Activated CD8-positive, alpha-beta T cell treated with anti-CD3 and anti-CD28 coated beads for 36 hours (primary cell): ENCODE measurements at regions not wholly inside any gene's neighbourhood (a gene's known extent, or its start where the extent isn't known, plus 50 kb on each side); places are given as distances from the start of the nearest gene placed in this dataset.

Experiments
- ATAC-seq: fragments of 200-7000 bp; cut with Tn5 transposase; one replicate; pipeline ENCODE4 v1.10.0; 2021; ENCODE audit warnings: mild to moderate bottlenecking, moderate library complexity
- CTCF ChIA-PET: fragments of 350-600 bp; sonication (Branson Sonifier 250); formaldehyde crosslinking; loops from one replicate; lab custom pipeline; 2021; ENCODE audit warnings: antibody characterized with exemption; lab: Charles Lee
- POLR2A ChIA-PET: fragments of 350-600 bp; sonication (Branson Sonifier 250); formaldehyde crosslinking; loops from one replicate; lab custom pipeline; 2021; ENCODE audit warnings: antibody characterized with exemption; lab: Charles Lee
- DNase-seq: peaks from one replicate; pipeline ENCODE4 v3.0.0-alpha.2; 2020
- H3K27ac Mint-ChIP-seq: one replicate; pipeline ENCODE4 v1.8.0; 2021; ENCODE audit warnings: mild to moderate bottlenecking, mixed read lengths
- H3K27me3 Mint-ChIP-seq: one replicate; pipeline ENCODE4 v1.8.0; 2021; ENCODE audit warnings: mixed read lengths
- H3K36me3 Mint-ChIP-seq: one replicate; pipeline ENCODE4 v1.8.0; 2021; ENCODE audit warnings: low read depth, mixed read lengths
- H3K4me1 Mint-ChIP-seq: one replicate; pipeline ENCODE4 v1.8.0; 2021; ENCODE audit warnings: low read depth, mixed read lengths
- H3K4me3 Mint-ChIP-seq: one replicate; pipeline ENCODE4 v1.8.0; 2021; ENCODE audit warnings: mild to moderate bottlenecking, moderate library complexity, mixed read lengths
- H3K9me3 Mint-ChIP-seq: one replicate; pipeline ENCODE4 v1.8.0; 2021; ENCODE audit warnings: mixed read lengths
- intact Hi-C: fragments of 100-400 bp; cut with micrococcal nuclease; formaldehyde crosslinking; loops from one replicate; pipeline ENCODE4 v1.10.0; 2022
- TF ChIP-seq, protein P1 (sequence below): fragments of 200-600 bp; IDR thresholded peaks from one replicate; pipeline ENCODE4 v1.8.0; 2022; ENCODE audit warnings: antibody characterized with exemption, mild to moderate bottlenecking

DNA sequence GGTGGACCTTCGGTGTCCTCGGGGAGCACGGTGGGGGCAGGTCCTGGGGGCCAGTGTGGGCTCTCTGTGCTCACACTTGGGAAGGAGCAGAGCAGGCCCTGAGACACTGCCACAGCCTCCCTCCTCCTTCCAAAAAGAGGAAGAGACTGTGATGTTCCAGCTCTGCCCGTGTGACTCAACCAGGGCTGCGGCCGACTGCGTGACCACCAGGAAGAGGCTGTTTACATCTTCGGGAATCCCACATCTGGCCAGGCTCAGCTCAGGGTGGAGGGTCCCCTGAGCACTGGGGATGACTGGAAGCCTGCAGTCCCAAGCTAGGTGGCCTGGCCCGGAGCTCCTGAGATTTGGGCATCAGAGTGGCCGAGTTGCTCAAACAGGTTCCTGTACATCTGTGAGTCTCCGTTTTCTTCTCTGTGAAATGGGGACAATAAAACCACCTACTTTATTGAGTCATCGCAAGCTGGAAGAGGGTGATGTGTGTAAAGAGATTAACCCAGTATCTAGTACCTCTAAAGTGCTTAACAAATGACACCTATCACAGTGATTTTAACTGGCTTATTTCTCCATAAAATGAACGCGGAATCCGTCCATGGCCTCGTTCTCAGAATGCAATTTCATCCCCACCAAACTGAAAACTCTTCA lies 242.1 kb downstream of the DLL1 start:
- Mint-ChIP-seq H3K4me1 (peaks cover 4% of the 10 kb centered on the region), H3K36me3 (no peaks in the 10 kb centered on the region), H3K9me3 (no peaks in the 10 kb centered on the region), H3K27ac (no peak overlapping the region), H3K4me3 (no peak overlapping the region), H3K27me3 (no peaks in the 10 kb centered on the region)
- intact Hi-C loops = no loop called here
- ChIA-PET CTCF (no interaction called here), POLR2A (no interaction called here)
- no peak for DNase-seq
- ATAC-seq = peak; percentile 37
- TF ChIP-seq, protein P1, sequence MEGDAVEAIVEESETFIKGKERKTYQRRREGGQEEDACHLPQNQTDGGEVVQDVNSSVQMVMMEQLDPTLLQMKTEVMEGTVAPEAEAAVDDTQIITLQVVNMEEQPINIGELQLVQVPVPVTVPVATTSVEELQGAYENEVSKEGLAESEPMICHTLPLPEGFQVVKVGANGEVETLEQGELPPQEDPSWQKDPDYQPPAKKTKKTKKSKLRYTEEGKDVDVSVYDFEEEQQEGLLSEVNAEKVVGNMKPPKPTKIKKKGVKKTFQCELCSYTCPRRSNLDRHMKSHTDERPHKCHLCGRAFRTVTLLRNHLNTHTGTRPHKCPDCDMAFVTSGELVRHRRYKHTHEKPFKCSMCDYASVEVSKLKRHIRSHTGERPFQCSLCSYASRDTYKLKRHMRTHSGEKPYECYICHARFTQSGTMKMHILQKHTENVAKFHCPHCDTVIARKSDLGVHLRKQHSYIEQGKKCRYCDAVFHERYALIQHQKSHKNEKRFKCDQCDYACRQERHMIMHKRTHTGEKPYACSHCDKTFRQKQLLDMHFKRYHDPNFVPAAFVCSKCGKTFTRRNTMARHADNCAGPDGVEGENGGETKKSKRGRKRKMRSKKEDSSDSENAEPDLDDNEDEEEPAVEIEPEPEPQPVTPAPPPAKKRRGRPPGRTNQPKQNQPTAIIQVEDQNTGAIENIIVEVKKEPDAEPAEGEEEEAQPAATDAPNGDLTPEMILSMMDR = no peak

DNA sequence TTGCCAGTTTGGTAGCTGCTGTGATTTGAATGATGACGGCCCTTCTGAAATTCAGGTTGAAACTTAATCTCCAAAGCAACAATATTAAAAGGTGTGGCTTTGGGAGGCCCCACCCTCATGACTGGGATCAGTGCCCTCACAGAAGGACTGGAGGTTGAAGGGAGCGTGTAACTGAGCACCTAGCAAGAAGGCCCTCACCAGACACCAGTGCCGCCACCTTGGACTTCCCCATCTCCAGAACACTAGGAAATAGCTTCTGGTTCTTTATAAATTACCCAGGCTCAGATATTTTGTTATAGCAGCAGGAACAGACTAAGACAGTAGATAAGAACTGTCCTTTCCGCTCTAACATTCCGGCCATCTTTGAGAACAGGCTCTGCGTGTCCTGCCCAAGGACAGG lies 243.1 kb downstream of the DLL1 start:
- CTCF ChIA-PET = no interaction called here
- POLR2A ChIA-PET = no interaction called here
- intact Hi-C loops = no loop called here
- H3K4me1 Mint-ChIP-seq = peaks cover 4% of the 10 kb centered on the region
- DNase-seq = no peak
- ATAC-seq = no peak
- TF ChIP-seq, protein P1 = no peak
- H3K27ac Mint-ChIP-seq = no peak overlapping the region
- H3K36me3 Mint-ChIP-seq = no peaks in the 10 kb centered on the region
- H3K9me3 Mint-ChIP-seq = no peaks in the 10 kb centered on the region
- H3K4me3 Mint-ChIP-seq = no peak overlapping the region
- no peaks in the 10 kb centered on the region for H3K27me3 Mint-ChIP-seq

GRCh38 chr6:170046791-170047626 lies 243.9 kb downstream of the DLL1 start:
- peaks cover 4% of the 10 kb centered on the region for H3K4me1 Mint-ChIP-seq
- no peak overlapping the region for H3K27ac Mint-ChIP-seq
- no peaks in the 10 kb centered on the region for H3K9me3 Mint-ChIP-seq
- ChIA-PET CTCF (no interaction called here), POLR2A (no interaction called here)
- no peak overlapping the region for H3K4me3 Mint-ChIP-seq
- H3K27me3 Mint-ChIP-seq = no peaks in the 10 kb centered on the region
- no peaks in the 10 kb centered on the region for H3K36me3 Mint-ChIP-seq
- no peak for DNase-seq
- ATAC-seq = no peak
- intact Hi-C loops = no loop called here
- TF ChIP-seq, protein P1 = no peak

DNA sequence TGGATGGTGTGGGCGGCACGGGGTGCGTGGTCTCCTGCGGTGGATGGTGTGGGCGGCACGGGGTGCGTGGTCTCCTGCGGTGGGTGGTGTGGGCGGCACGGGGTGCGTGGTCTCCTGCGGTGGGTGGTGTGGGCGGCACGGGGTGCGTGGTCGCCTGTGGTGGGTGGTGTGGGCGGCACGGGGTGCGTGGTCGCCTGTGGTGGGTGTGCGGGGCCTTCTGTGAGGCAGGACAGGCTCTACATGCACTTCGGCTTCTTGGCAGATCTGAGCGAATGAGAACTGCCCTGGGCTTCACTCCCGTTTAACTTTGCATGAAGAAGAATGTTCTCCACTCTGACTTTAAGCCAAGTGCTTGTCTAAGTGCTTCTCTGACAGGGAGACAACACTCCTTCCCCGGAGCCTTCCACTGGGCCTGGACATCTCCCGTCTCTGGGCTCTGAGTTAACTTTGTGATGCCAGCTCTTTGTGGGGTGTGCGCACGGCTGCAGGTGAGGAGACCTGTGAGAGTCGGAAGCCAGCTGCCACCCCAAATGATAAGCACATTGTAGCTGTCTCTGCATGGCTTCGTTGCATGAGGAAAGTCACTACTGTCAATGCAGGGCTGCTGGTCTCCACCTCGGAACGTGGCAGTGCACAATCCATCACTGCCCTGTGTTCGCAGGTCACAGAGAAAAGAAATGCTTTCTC lies 244.8 kb downstream of the DLL1 start:
- DNase-seq (no peak), ATAC-seq (no peak)
- Mint-ChIP-seq H3K36me3 (no peaks in the 10 kb centered on the region), H3K27ac (no peak overlapping the region), H3K4me1 (peaks cover 4% of the 10 kb centered on the region), H3K4me3 (no peak overlapping the region), H3K9me3 (no peaks in the 10 kb centered on the region), H3K27me3 (no peaks in the 10 kb centered on the region)
- POLR2A ChIA-PET = no interaction called here
- TF ChIP-seq, protein P1 = no peak
- CTCF ChIA-PET = no interaction called here
- intact Hi-C loops = no loop called here

DNA sequence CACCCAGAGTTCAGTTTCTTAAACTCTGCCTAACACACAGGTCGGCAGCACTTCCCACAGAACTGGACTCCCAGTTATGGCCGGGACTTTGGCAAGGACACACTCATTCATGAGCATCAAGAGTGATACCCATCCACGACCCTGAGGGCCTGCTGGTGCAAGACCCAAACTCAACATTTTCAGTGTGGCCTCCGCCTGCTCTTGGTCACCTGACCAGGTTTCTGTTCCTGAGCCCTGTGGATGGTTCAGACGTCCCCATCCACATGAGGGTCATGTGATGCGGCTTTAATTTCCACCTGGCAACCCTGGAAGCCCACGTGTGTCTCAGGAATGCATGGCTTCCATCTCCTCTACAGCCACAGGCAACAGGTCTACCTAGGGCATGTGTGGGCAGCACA lies 245.3 kb downstream of the DLL1 start:
- ATAC-seq (no peak), DNase-seq (no peak)
- Mint-ChIP-seq H3K27ac (no peak overlapping the region), H3K27me3 (no peaks in the 10 kb centered on the region), H3K4me1 (peaks cover 4% of the 10 kb centered on the region), H3K36me3 (no peaks in the 10 kb centered on the region), H3K4me3 (no peak overlapping the region), H3K9me3 (no peaks in the 10 kb centered on the region)
- ChIA-PET CTCF (no interaction called here), POLR2A (no interaction called here)
- TF ChIP-seq, protein P1 = no peak
- intact Hi-C loops = no loop called here
